Heart left ventricle (tissue), 16 donors: ENCODE measurements at regions not wholly inside any gene's neighbourhood (a gene's known extent, or its start where the extent isn't known, plus 50 kb on each side); places are given as distances from the start of the nearest gene placed in this dataset.
"Not testable (repeated sequence)": the region's sequence is repeated elsewhere in the genome, so short reads cannot be mapped to it uniquely, and the experiment has no call there.

Experiments
- ATAC-seq, 4 donors: fragments of 200-7000 bp; cut with Tn5 transposase; one replicate each; pipeline ENCODE4 v1.9.1; 2020 to 2022; ENCODE audit warnings: moderate library complexity in 4 of 4, mild to moderate bottlenecking in 3 of 4, moderate number of reproducible peaks in 1 of 4
- DNase-seq, 5 donors: peaks; one replicate each; pipeline ENCODE4 v3.0.0-alpha.2; 2020
- H3K27ac ChIP-seq, 12 donors: fragments of 200-600 bp; sonication (generic) in 4 of 12; one replicate each; pipeline versions ENCODE4 v1.5.0 to v1.8.0; 2016 to 2022; ENCODE audit warnings: mild to moderate bottlenecking in 2 of 12
- H3K27me3 ChIP-seq, 9 donors: fragments of 200-600 bp; sonication (generic) in 2 of 9; one replicate each; pipeline versions ENCODE4 v1.5.1 to v1.8.0; 2016 to 2022; ENCODE audit warnings: mild to moderate bottlenecking in 3 of 9
- H3K36me3 ChIP-seq, 9 donors: fragments of 200-600 bp; sonication (generic) in 2 of 9; one replicate each; pipeline versions ENCODE4 v1.5.0 to v1.8.0; 2018 to 2022; ENCODE audit warnings: mild to moderate bottlenecking in 2 of 9
- H3K4me1 ChIP-seq, 12 donors: fragments of 200-600 bp; sonication (generic) in 4 of 12; one replicate each; pipeline versions ENCODE4 v1.5.0 to v1.8.0; 2016 to 2022; ENCODE audit warnings: mild to moderate bottlenecking in 3 of 12
- H3K4me3 ChIP-seq, 12 donors: fragments of 200-600 bp; sonication (generic) in 4 of 12; one replicate each; pipeline versions ENCODE4 v1.5.0 to v1.8.0; 2017 to 2022; ENCODE audit warnings: mild to moderate bottlenecking in 9 of 12, moderate library complexity in 4 of 12
- H3K9me3 ChIP-seq, 12 donors: fragments of 200-600 bp; sonication (generic) in 4 of 12; one replicate each; pipeline versions ENCODE4 v1.5.0 to v1.8.0; 2016 to 2022; ENCODE audit warnings: mild to moderate bottlenecking in 1 of 12
- CTCF ChIP-seq, 12 donors: fragments of 200-600 bp; sonication (generic) in 4 of 12; IDR thresholded peaks; one replicate each; pipeline versions ENCODE4 v1.5.0 to v1.8.0; 2018 to 2022; ENCODE audit warnings: antibody characterized with exemption in 12 of 12, mild to moderate bottlenecking in 5 of 12
- POLR2A ChIP-seq, 2 donors: fragments of 450-650 bp; IDR thresholded peaks; one replicate each; pipeline ENCODE4 v1.6.1; 2017; ENCODE audit warnings: antibody characterized with exemption in 2 of 2, mild to moderate bottlenecking in 2 of 2, moderate library complexity in 2 of 2
- WGBS, 4 donors: extraction: QIAGEN DNeasy Blood & Tissue Kit in 2 of 4; methylation state at CpG; one replicate each; pipeline versions ENCODE4 v1.1.5 to v1.1.7; 2013 to 2018; 5-methylcytosine and 5-hydroxymethylcytosine counted together
- intact Hi-C, 10 donors: fragments of 100-400 bp; cut with DNase I; formaldehyde crosslinking; loops; one replicate each; pipeline versions ENCODE4 v1.11.1 to v1.14.2; 2022
- donor health status: ischemic (EF 13 %, LVEDD 7.1; RV severe dilation, severe dysfunction).
- donor health status: healthy with polysubstance abuse.
- donor health status: DM: no; HTN: yes; CAD: no.
- donor health status: DM: no; HTN: no; CAD: no.
- donor health status: ischemic (EF 25% LVEDD 6.9; RV normal size, moderate dysfunction).
- donor health status: ischemic (EF 25% LVEDD 5.7; RV mildly dilated, moderate dysfunction).
- donor health status: healthy.
- donor health status: DM: yes; HTN: yes; CAD: no.
- donor health status: ischemic (EF 35%, LVEDD 5.7; RV mildly dilated, moderate dysfunction).
- donor health status: nonischemic (EF 11% LVEDD 7.7; RV severe dilation, severe dysfunction).
- donor health status: DM: yes; HTN: yes; CAD: no.
- donor health status: PGD.
- donor health status: ischemic (EF 29% LVEDD 5.4; RV normal size, mild dysfunction).
- donor health status: nonischemic (EF 23%, LVEDD 6.1; RV moderate dilation, normal function).

- ATAC-seq (peak; percentile 32 to 88 (median 72)), DNase-seq (no peak)
- no peak for TF ChIP-seq POLR2A (IDR thresholded peaks at IDR 0.05)
- no peak for TF ChIP-seq CTCF (IDR thresholded peaks at IDR 0.05)
- Histone ChIP-seq H3K27me3 (no peaks in the 10 kb centered on the region), H3K4me1 (peaks cover 0 to 5% (median 0%) of the 10 kb centered on the region in 12 donors), H3K36me3 (no peaks in the 10 kb centered on the region), H3K4me3 (no peak overlapping the region), H3K9me3 (no peaks in the 10 kb centered on the region), H3K27ac (peak overlapping the region in 3 of 12 donors; percentile 9 to 36 (median 10))
- intact Hi-C loops = no loop called here
- WGBS, 4 donors = 46 to 55% (median 49%) methylated on average over 6 of the region's 6 CpGs
Measured at GRCh38 chr18:70400476-70400875, 111.6 kb downstream of the SOCS6 start.

GRCh38 chr18:70398076-70398475 is 109.2 kb downstream of the SOCS6 start:
- TF ChIP-seq CTCF (IDR thresholded peaks at IDR 0.05) = no peak
- no peak for TF ChIP-seq POLR2A (IDR thresholded peaks at IDR 0.05)
- Histone ChIP-seq H3K27me3 (no peaks in the 10 kb centered on the region), H3K9me3 (no peaks in the 10 kb centered on the region), H3K4me1 (peaks cover 0 to 5% (median 0%) of the 10 kb centered on the region in 12 donors), H3K36me3 (no peaks in the 10 kb centered on the region), H3K4me3 (no peak overlapping the region), H3K27ac (no peak overlapping the region)
- 76 to 94% (median 88%) methylated on average over 1 of the region's 1 CpG for WGBS, 4 donors
- ATAC-seq = no peak
- intact Hi-C loops = no loop called here
- DNase-seq = no peak

GRCh38 chr18:70397259-70397925 is 108.5 kb downstream of the SOCS6 start:
- TF ChIP-seq CTCF (IDR thresholded peaks at IDR 0.05) (no peak), POLR2A (IDR thresholded peaks at IDR 0.05) (no peak)
- no peaks in the 10 kb centered on the region for H3K9me3 ChIP-seq
- H3K27ac ChIP-seq = no peak overlapping the region
- H3K27me3 ChIP-seq = no peaks in the 10 kb centered on the region
- ATAC-seq (no peak), DNase-seq (no peak)
- H3K4me3 ChIP-seq = no peak overlapping the region
- no peaks in the 10 kb centered on the region for H3K36me3 ChIP-seq
- H3K4me1 ChIP-seq = peaks cover 0 to 5% (median 0%) of the 10 kb centered on the region in 12 donors
- 92 to 94% (median 93%) methylated on average over 5 of the region's 5 CpGs for WGBS, 4 donors
- intact Hi-C loops = no loop called here

- H3K4me3 ChIP-seq, ATAC-seq, DNase-seq, H3K27ac ChIP-seq, H3K9me3 ChIP-seq, H3K4me1 ChIP-seq, intact Hi-C loops, H3K36me3 ChIP-seq, H3K27me3 ChIP-seq: not testable (repeated sequence)
- WGBS, 4 donors = 68 to 92% (median 83%) methylated on average over 4 of the region's 4 CpGs
Measured at GRCh38 chr18:70395771-70396170, 106.9 kb downstream of the SOCS6 start.

GRCh38 chr18:70394672-70395071 is 105.8 kb downstream of the SOCS6 start:
- DNase-seq (no peak), ATAC-seq (no peak)
- 81 to 93% (median 86%) methylated on average over 5 of the region's 5 CpGs for WGBS, 4 donors
- intact Hi-C loops = no loop called here
- TF ChIP-seq CTCF (IDR thresholded peaks at IDR 0.05) (no peak), POLR2A (IDR thresholded peaks at IDR 0.05) (no peak)
- H3K9me3 ChIP-seq = no peaks in the 10 kb centered on the region
- no peak overlapping the region for H3K4me3 ChIP-seq
- H3K4me1 ChIP-seq = no peaks in the 10 kb centered on the region
- no peak overlapping the region for H3K27ac ChIP-seq
- H3K36me3 ChIP-seq = no peaks in the 10 kb centered on the region
- H3K27me3 ChIP-seq = no peaks in the 10 kb centered on the region
